HG02678 (cell line): ENCODE measurements at regions not wholly inside any gene's neighbourhood (a gene's known extent, or its start where the extent isn't known, plus 50 kb on each side); places are given as distances from the start of the nearest gene placed in this dataset.

Experiments
- ATAC-seq: cut with Tn5 transposase; IDR thresholded peaks from one replicate; pipeline ENCODE4 v1.9.1; 2021; ENCODE audit warnings: mild to moderate bottlenecking, moderate library complexity; ENCODE audit not compliant: unreplicated experiment

DNA sequence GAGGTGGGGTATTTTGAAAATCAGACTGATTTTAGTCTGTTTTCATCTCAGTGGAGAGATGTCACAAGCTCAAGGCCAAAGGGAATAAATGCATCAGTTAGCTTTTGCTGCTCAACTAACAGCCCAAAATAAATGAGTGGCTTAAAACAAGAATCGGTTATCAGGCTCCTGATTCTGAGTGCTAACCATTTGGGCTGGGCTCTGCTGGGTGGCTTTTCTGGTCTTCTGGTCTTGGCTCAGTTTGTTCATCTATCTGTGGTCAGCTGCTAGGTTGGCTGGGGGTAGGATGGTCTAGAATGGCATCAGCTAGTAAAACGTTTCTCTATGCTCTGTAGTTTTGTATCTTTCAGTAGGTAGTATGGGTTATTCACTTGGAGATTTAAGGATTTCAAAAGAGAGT, 357.5 kb upstream of the JAG1 start:
- ATAC-seq, result no peak

GRCh38 chr20:11032611-11033010, 358.8 kb upstream of the JAG1 start:
- ATAC-seq, result no peak

DNA sequence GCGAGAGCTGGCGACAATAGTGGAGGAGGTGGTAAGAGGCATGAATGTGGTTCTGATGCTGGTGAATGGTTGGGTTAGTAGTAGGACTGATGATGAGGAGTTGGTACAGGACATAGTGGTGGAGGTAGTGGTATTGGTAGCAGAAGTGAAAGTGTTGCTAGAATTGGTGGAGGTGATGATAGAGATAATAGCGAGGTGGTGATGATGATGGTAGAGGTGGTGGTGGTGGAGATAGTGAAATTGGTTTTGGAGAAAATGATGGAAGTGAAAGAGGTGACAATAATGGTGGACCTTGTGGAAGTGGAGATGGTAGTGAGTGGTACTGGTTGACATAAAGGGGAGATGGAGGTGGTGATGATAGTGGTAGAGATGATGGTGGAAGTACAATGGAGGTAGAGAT, 360.2 kb upstream of the JAG1 start:
- no peak for ATAC-seq

DNA sequence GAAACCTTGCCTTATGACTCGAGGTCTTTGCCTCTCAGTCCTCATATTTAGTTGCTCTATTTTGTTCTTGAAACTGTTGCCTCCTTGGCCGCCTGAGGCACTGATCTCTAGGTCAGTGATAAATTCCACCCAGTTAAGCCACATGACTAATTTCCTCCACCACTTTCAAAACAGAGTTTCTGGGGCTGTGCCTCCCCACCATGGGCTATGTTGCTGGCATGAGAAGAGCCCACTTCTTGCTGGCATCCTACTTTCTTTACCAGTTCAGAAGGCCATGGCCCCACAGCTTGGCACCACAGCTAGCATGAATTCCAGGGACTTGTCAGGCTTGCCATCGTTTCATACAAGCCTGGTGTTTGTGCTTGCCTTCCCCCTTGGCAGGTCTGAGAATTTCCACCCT, 361.4 kb upstream of the JAG1 start:
- no peak for ATAC-seq

DNA sequence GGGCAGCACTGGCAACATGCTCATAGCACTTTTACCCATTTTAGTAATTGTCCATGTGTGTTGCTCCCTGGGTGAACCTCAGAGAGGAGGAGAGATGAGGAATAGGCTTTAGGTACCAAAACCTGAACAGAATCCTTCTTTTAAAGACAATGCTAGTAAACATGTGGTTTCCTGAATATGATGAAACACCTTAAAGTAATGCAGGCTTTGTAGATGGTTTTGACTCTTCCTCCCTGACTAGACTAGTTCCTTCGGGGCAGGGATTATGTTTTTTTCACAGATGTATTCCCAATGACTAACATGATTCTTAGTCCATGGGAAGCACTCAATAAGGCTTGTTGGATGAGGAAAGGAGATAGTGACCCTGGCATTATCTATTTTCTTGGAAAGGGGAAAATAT, 367.6 kb upstream of the JAG1 start:
- no peak for ATAC-seq

DNA sequence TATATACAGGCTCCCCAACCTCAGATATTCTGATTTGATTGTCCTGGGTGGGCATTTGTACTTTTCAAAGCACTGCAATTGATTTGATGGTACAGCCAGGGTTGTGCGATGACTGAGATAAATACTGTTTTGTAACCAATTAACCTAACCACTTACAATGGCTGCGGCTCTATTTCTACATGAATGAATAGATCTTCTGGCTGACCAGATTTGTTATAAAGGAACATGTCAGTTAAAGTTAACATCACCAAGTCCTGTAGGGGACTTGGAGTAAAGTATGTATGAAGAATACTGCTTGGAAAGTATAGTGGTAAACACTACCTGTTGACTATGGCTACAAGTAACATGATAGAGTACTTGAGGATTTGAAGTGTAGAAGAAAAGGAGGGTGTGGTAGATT, 369.2 kb upstream of the JAG1 start:
- ATAC-seq, result no peak

GRCh38 chr20:11044561-11044960, 370.8 kb upstream of the JAG1 start:
- no peak for ATAC-seq

DNA sequence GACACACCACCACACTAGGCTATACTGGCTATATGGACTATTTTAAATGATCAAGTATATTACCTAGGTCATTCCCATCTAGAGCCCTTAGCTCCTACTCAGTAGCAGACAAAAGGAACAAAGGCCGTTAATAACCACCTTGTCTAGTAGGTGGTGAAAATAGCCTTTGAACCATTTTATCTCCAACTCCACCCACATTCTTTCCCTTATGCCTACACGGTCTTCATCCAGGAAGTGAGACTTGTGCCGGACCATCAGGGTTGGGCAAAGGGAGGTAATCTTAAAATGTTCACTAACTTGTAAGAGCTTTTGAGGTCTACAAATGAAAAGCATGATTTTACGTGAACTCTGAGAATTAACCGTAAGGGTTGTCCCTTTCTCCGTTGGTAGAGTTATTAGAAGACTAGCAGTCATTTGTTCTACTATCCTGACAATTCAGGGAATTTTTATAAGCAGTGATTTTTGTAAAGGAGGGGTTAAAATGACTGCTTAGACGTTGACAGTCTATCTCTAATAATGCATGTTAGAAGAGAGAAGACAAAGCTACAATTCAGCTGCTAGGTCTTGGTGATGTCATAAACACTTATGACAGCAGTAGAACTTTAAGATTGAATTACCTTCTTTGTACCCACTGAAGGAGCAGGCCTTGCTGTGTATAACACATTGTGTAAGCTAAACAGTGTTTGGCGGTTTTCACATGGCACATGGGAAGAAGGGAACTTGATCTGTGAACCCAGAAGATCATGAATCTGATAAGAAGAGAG, 371.8 kb upstream of the JAG1 start:
- ATAC-seq, result no peak

- no peak for ATAC-seq
These were observed 373.8 kb upstream of the JAG1 start for GRCh38 chr20:11047559-11047958.

DNA sequence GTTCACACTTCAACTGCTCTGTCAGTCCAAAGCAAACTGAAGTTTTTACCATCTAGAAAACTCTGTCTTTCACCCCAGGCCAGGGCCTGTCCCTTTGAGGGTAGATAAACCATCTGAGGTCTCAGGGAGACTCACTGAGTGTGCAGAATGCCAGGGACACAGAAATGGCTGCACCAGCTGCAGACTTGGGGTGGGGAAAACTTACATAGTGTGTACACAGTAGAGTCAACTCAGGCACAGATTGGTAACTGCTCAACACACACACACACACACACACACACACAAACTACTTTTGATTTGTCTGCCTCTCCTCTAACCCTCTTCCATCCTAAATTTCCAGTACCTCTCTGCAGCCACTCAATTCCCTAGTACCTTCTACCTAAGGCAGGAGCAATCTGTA, 374.9 kb upstream of the JAG1 start:
- ATAC-seq, result no peak

DNA sequence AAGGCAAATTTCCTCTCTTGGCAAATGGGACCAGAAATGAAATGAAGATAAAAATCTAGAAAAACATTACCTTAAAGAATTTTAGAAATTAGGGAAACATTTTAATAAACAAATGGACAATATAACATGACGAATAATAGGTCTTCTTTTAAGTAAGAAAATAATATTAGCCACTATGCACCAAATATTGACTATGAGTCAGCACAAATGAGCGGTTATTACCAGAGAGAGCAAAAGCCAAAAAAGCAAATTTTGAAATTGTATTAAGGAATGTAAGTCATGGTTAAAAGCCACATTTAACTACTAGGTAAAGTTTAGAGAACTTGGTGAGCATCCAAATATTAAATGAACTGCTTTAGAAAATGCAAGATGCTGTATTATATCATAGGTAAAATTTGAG, 376.6 kb upstream of the JAG1 start:
- no peak for ATAC-seq

DNA sequence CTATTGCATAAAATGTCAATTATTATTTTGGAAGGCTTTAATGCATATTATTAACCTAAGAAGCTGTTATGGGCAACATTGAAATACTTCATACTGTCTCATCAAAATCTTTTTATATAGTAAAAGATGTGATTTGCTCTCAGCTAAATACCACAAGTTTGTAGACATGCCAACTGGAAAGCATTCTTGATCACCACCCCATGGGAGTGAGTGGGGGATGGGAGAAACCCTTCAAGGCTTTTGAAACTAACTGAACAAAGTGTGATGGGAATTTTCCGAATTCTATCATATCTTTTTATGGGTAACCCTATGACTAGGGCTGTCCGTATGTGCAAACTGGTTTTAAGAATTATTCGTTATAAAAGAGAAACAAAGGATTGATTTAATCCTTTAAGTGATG, 377.3 kb upstream of the JAG1 start:
- ATAC-seq, result no peak

GRCh38 chr20:11053310-11053709, 379.5 kb upstream of the JAG1 start:
- no peak for ATAC-seq

- no peak for ATAC-seq
These were observed 380.6 kb upstream of the JAG1 start for GRCh38 chr20:11054266-11054993.

- ATAC-seq, result no peak
These were observed 382.6 kb upstream of the JAG1 start for GRCh38 chr20:11056414-11056813.

DNA sequence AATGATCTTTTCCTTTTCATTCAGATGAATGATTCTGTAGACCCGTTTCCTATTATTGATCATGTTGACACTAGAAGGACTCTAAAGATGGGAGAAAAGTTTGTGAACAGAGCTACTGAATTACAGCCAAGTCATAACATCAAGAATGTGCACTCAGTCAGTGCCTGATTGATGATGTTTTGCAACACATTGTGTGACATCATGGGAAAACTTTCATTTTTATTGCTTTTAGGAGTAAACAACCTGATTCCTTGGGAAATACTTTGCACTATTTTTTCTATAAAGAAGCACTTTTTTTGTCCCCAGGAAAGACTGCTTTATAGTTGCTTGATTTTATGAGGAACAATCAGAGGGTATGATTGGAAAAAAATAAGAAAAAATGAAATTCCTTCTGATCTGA, 383.8 kb upstream of the JAG1 start:
- no peak for ATAC-seq

DNA sequence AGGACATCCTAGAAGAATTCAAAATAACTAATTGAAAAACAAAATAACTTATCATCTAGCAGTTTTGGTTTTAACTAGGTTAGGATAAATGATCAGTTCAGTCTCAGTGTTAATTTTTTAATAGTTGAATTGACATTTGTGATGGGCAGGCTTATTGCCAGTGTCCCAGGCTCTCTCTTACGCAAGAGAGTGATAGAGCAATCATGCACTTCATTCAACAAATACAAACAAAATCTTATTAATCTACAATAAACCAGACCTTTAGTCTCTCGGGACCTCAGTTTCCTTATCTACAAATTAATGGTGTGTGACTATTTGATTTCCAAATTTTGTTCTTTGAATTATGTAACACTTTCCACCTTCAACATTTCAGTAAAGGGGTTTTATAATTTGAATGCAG, 385.9 kb upstream of the JAG1 start:
- no peak for ATAC-seq

- ATAC-seq, result no peak
These were observed 386.8 kb upstream of the JAG1 start for GRCh38 chr20:11060423-11061185.

DNA sequence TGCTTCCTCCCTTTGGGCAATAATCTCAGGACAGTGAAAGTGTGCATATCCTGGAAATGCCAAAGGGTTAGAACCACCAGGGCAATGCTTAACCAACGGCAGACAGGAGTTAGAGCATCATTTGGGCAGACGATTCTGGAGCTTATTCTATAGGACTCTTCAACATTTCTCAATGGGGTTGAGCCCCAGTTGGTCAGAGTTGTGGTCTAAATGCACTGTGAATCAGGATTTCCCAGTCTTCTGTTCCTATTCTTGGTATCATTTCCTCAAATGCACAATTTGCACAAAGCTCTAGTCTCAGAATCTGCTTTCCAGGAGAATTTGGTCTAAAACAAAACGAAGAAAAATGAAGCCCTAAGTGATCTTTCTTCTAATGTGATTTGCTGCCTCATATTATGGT, 389.6 kb upstream of the JAG1 start:
- no peak for ATAC-seq

DNA sequence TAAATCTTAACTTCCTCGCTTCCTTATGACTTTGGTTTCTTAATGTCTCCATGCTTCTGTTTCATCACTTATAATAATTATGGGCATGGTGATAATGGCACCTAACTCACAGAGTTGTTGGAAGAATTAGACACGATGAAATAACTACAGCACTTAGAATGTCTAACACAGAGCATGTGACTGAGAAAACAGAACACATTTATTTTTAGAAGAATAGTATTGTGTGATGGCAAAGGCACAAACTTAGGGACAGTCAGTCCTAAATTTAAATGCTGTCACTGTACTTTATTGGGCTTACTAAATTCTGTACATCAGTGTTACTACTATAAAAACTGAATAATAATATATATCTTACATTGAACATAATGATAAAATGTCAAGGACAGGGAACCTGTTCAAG, 391.1 kb upstream of the JAG1 start:
- no peak for ATAC-seq

GRCh38 chr20:11067359-11067758, 393.6 kb upstream of the JAG1 start:
- no peak for ATAC-seq

GRCh38 chr20:11072982-11073381, 399.2 kb upstream of the JAG1 start:
- no peak for ATAC-seq
